Activated naive CD8-positive, alpha-beta T cell (primary cell): ENCODE measurements at regions not wholly inside any gene's neighbourhood (a gene's known extent, or its start where the extent isn't known, plus 50 kb on each side); places are given as distances from the start of the nearest gene placed in this dataset.

Experiments used
- H3K27ac Mint-ChIP-seq: one replicate; pipeline ENCODE4 v1.8.0; 2021; ENCODE audit warnings: mixed read lengths
- H3K27me3 Mint-ChIP-seq: one replicate; pipeline ENCODE4 v1.8.0; 2021; ENCODE audit warnings: mixed read lengths
- H3K36me3 Mint-ChIP-seq: one replicate; pipeline ENCODE4 v1.8.0; 2021; ENCODE audit warnings: mixed read lengths
- H3K4me1 Mint-ChIP-seq: one replicate; pipeline ENCODE4 v1.8.0; 2021; ENCODE audit warnings: low read depth, mixed read lengths
- H3K4me3 Mint-ChIP-seq: one replicate; pipeline ENCODE4 v1.8.0; 2021; ENCODE audit warnings: mild to moderate bottlenecking, mixed read lengths
- H3K9me3 Mint-ChIP-seq: one replicate; pipeline ENCODE4 v1.8.0; 2021; ENCODE audit warnings: low read depth, mixed read lengths

DNA sequence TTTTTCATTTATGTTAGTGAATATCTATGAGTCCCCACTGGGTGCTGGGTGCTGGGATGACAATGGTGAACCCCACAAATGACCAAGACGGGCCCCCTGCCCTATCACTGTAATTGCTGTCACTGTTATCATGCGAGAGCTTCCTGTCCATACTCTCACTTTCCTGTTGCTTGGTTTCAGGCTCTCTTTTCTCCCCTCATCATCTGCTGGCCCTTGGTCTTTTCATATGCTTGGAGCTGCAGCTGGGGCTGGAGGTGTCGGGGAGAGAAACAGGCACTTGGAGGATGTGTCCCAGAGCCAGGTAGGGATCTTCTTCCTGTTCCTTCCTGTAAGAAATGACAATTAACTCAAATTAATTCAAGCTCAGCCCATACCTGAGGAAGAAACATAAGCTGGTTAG is 348.0 kb downstream of the PTPRU start:
- Mint-ChIP-seq H3K4me1 (no peaks in the 10 kb centered on the region), H3K9me3 (peaks cover 8% of the 10 kb centered on the region)

DNA sequence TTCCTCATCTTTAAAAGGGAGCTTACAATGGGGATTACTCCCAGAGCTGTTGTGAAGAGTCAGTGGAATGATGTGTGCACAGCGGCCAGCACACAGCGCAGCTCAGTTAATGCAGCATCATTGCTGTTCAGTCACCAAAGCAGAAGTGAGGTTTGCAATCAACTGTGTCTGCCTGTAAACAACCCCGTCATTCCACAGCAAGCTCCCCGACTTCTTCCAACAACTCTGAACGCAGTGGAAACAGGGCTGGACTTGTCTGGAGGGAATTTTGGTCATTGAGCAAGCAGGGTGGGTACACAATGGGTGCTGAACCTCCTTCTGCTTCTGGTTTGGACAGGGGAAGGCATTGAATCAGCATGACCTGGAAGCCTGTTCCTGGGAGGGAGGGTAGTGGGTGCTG is 347.4 kb downstream of the PTPRU start:
- H3K36me3 Mint-ChIP-seq, result no peaks in the 10 kb centered on the region

More for the DNA sequence above, 348.0 kb downstream of the PTPRU start:
- Mint-ChIP-seq H3K27ac (no peak overlapping the region), H3K36me3 (no peaks in the 10 kb centered on the region), H3K4me3 (no peak overlapping the region), H3K27me3 (peaks cover 11% of the 10 kb centered on the region)

DNA sequence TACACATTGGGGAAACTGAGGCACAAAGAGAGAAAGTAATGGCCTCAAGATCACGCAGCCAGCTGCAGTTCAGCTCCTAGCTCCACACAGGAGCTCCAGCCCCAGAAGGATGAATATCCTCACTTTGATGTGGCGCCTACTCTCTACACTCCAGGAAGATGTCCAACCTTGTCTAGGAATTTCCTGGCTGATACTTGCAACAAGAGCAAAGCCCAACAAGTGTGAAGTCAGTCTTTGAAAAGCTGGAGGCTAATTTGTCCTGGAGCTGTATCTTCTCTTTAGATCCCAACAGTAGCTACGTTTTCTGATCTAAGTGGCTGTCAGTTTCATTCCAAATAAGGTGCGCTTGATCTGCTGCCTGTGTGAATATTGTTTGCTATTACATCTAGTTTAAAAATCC is 344.9 kb downstream of the PTPRU start:
- Mint-ChIP-seq H3K4me3 (no peak overlapping the region), H3K36me3 (no peaks in the 10 kb centered on the region), H3K9me3 (no peaks in the 10 kb centered on the region)

More for the DNA sequence above, 347.4 kb downstream of the PTPRU start:
- no peaks in the 10 kb centered on the region for H3K4me1 Mint-ChIP-seq
- H3K27ac Mint-ChIP-seq, result no peak overlapping the region
- H3K4me3 Mint-ChIP-seq, result no peak overlapping the region
- H3K9me3 Mint-ChIP-seq, result peaks cover 8% of the 10 kb centered on the region
- H3K27me3 Mint-ChIP-seq, result peaks cover 11% of the 10 kb centered on the region

DNA sequence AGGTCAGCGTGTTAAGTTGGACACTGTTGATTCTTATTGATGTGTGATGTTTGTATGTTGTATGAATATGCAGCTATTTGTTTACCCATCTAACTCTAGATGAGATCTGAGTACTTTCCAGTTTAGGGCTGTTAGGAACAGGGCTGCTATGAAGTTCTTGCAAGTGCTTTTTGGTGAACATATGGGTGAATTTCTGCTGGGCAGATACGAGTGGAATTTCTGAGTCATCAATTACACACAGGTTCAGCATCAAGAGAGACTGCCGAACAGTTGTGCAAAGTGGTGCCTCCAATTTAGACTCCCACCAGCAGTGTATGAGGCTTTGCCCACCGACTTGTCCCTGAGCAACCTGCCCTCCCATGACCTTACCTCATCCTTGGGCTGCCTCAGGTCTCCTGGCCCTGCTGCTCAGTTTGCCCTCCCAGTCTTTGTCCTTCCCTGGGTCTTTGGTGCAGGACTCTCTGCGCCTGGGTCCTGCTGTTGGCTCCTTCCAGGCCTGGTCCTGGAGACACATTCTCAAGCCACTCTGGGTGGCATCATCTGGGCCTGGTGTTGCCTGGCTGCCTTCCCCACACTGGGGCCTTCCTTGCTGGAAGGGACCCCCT is 343.6 kb downstream of the PTPRU start:
- peaks cover 7% of the 10 kb centered on the region for H3K27me3 Mint-ChIP-seq

More for the DNA sequence above, 344.9 kb downstream of the PTPRU start:
- Mint-ChIP-seq H3K27ac (no peak overlapping the region), H3K27me3 (peaks cover 7% of the 10 kb centered on the region), H3K4me1 (no peaks in the 10 kb centered on the region)

DNA sequence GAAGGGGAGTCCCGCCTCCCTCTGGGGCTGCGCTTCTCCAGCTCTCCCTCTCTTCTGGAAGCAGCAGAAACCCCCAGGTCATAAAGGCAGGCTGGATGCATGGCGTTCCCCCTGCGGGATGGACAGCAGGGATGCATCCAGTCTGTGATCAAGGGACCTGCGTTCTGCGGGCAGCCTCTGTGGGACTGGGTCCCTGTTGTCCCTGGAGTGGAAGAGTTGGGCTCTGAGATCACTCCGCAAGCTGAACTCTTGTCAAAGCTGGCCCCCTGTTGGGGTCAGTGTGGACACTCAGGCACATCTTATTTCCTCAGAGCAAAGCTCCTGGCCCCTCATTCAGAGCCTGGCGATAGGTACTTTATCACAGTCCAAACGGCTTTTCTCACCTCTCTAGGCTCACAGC is 341.2 kb downstream of the PTPRU start:
- Mint-ChIP-seq H3K4me3 (no peak overlapping the region), H3K9me3 (no peaks in the 10 kb centered on the region), H3K36me3 (no peaks in the 10 kb centered on the region), H3K27me3 (peaks cover 2% of the 10 kb centered on the region), H3K27ac (no peak overlapping the region), H3K4me1 (no peaks in the 10 kb centered on the region)

More for the DNA sequence above, 343.6 kb downstream of the PTPRU start:
- Mint-ChIP-seq H3K4me1 (no peaks in the 10 kb centered on the region), H3K4me3 (no peak overlapping the region), H3K27ac (no peak overlapping the region), H3K9me3 (no peaks in the 10 kb centered on the region), H3K36me3 (no peaks in the 10 kb centered on the region)

DNA sequence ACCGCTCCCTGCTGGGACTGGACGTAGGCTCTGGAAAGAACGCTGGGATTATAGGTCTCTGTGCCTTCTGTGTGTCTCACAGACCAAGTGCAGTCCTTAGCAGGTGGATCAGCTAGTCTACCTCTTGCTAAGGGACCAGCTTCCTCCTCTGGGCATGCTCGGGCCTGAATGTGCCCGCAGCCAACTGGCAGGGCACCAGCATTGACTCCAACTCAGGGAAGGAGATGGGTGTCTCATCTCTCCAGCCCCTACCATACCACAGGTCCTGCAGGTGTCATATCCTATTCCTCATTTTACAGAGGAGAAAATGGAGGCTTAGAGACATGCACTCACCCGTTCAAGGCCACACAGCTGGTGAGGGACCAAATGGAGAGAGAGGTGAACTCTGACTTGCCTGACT is 340.2 kb downstream of the PTPRU start:
- Mint-ChIP-seq H3K27me3 (peaks cover 2% of the 10 kb centered on the region), H3K4me3 (no peak overlapping the region), H3K9me3 (no peaks in the 10 kb centered on the region), H3K4me1 (no peaks in the 10 kb centered on the region), H3K36me3 (no peaks in the 10 kb centered on the region), H3K27ac (no peak overlapping the region)

DNA sequence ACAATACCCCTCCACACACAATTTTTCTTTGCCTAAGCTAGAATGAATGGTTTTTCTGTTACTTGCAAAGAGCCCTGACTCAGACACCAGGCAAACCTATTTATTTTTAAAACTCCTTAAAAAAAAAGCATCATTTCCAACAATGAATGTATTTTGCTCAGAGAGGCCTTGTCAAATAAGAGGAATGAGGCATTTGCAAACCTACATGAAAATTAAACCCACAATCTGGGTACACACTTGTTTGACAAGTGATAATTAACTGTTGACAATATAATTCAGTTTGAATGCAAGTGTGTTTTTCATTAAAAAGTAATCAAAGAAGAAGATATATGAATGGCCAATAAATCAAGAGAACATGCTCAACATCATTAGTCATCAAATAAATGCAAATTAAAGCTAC is 339.5 kb downstream of the PTPRU start:
- H3K9me3 Mint-ChIP-seq, result no peaks in the 10 kb centered on the region
- peaks cover 2% of the 10 kb centered on the region for H3K27me3 Mint-ChIP-seq
- H3K27ac Mint-ChIP-seq, result no peak overlapping the region
- no peak overlapping the region for H3K4me3 Mint-ChIP-seq
- no peaks in the 10 kb centered on the region for H3K4me1 Mint-ChIP-seq
- no peaks in the 10 kb centered on the region for H3K36me3 Mint-ChIP-seq

DNA sequence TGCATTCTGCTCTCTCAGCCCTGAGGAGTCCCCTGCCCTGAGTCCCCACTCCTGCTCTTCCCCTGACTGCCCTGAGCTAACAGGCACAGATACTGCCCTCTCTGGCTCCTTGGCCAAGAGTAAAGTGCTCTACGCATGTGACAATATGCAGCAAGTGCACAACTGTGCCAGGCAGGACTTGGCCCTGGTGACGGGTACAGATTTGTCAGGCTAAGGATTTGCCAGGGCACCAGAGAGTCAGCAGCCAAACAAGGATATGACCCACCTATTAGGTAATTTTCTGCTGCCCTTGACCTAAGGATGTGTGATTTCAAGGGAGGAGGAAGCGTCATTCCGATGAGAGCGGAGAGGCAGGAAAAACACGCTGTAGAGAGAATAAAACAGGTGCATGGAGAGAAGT is 339.0 kb downstream of the PTPRU start:
- H3K27ac Mint-ChIP-seq, result no peak overlapping the region
- H3K27me3 Mint-ChIP-seq, result peaks cover 2% of the 10 kb centered on the region
- no peaks in the 10 kb centered on the region for H3K4me1 Mint-ChIP-seq
- no peaks in the 10 kb centered on the region for H3K9me3 Mint-ChIP-seq
- no peaks in the 10 kb centered on the region for H3K36me3 Mint-ChIP-seq
- no peak overlapping the region for H3K4me3 Mint-ChIP-seq

DNA sequence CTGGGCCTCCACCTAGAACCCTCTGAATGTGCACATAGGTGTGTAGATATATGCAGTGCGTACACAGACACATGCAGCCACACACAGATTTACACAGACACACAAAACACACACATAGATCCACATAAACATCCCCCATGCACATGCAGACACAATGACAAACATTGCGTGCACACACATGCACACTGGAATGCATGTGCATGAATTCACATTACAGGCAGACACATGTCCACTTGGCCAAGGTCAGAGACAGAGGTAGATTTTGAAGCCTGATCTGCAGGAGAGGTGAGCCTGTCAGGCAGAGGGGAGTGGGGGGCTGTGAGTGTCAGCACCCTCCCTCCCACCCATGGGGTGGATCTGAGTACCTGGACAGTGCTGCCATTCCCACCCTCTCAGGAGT is 338.5 kb downstream of the PTPRU start:
- H3K27ac Mint-ChIP-seq, result no peak overlapping the region
- H3K27me3 Mint-ChIP-seq, result peaks cover 2% of the 10 kb centered on the region
- H3K4me3 Mint-ChIP-seq, result no peak overlapping the region
- H3K9me3 Mint-ChIP-seq, result no peaks in the 10 kb centered on the region
- no peaks in the 10 kb centered on the region for H3K36me3 Mint-ChIP-seq
- H3K4me1 Mint-ChIP-seq, result no peaks in the 10 kb centered on the region

DNA sequence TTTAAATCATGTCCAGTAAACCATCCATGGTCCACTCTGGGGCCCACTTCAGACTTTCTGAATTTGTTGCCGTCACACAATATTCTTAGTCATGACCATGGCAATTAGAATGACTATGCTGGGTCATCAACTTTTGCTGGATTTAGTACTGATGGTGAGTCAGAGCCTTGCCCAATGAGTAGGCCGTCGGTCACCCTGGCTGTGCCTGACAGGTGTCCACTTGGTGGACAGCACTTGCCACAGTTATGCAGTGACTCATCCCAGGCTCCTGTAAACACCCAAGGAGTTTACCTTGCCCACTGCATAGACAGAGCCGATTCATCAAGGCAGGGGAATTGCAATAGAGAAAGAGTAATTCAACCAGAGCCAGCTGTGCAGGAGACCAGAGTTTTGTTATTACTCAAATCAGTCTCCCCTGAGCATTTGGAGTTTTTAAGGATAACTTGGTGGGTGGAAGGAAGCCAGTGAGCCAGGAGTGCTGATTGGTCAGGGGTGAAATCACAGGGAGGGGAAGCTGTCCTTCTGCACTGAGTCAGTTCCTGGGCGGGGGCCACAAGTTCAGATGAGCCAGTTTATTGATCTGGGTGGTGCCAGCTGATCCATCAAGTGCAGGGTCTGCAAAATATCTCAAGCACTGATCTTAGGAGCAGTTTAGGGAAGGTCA is 333.8 kb downstream of the PTPRU start:
- Mint-ChIP-seq H3K9me3 (peaks cover 9% of the 10 kb centered on the region), H3K27ac (no peak overlapping the region), H3K36me3 (peaks cover 6% of the 10 kb centered on the region), H3K4me1 (no peaks in the 10 kb centered on the region), H3K27me3 (peaks cover 2% of the 10 kb centered on the region), H3K4me3 (no peak overlapping the region)

DNA sequence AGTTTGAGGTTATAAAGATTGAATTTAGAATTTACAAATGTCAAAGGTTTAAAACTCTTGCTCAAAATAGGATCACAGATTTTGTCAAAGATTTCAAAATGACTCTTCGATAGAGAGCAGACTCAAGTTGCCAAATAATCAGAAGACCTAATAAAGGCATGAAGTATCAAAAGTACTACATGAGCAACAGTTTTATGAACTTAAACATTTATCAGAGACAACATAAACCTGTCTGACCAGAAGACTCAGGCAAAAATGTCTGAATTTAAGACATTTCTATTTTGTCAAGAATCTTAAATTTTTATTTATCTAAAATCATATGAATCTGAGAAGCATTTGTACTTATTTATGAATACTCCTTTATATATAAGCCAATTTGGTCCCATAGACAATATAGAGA is 330.9 kb downstream of the PTPRU start:
- Mint-ChIP-seq H3K4me1 (no peaks in the 10 kb centered on the region), H3K4me3 (no peak overlapping the region), H3K9me3 (peaks cover 24% of the 10 kb centered on the region), H3K27me3 (no peaks in the 10 kb centered on the region), H3K27ac (no peak overlapping the region), H3K36me3 (peaks cover 11% of the 10 kb centered on the region)

DNA sequence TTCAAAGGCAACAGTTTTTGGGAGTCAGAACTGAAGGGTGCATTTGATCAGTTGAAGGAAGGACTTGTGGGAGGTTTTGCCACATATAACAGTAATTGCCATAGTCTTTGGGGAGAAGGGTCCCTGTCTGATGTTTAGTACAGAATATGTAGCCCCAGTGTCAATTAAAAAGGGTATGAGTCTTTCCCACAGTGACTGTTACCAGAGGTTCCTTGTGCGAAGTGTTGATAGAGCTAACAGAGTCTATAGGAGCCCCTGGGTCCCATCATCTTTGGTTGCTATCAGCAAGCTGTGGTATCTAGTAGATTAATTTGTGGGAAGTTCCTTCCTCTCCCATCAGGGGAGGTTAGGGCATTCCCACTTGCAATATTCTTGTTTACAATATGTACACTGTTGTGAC is 329.2 kb downstream of the PTPRU start:
- H3K27me3 Mint-ChIP-seq, result no peaks in the 10 kb centered on the region
- H3K4me3 Mint-ChIP-seq, result no peak overlapping the region
- H3K36me3 Mint-ChIP-seq, result peaks cover 11% of the 10 kb centered on the region
- H3K9me3 Mint-ChIP-seq, result peaks cover 24% of the 10 kb centered on the region
- no peak overlapping the region for H3K27ac Mint-ChIP-seq
- H3K4me1 Mint-ChIP-seq, result no peaks in the 10 kb centered on the region

DNA sequence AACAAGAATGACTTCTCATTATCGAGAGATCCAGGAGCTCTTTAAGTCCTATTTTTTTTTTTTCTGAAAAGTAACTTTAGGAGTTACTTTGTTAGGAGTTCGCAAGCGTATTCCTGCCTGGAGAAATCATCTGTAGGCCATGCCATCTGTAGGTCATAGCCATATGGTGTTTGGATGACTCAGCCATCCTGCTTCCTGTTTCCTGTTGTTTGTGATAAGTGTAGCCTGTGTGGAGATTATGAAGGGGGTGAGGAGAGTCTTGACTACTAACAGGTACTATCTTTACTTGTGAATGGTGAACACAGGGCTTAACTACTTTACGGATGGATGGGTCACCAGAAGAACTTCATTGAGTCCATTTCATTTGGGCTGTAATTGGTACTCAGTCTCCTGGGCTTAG is 327.2 kb downstream of the PTPRU start:
- Mint-ChIP-seq H3K36me3 (peaks cover 11% of the 10 kb centered on the region), H3K4me1 (no peaks in the 10 kb centered on the region), H3K4me3 (no peak overlapping the region), H3K27me3 (no peaks in the 10 kb centered on the region), H3K27ac (no peak overlapping the region), H3K9me3 (peaks cover 24% of the 10 kb centered on the region)

DNA sequence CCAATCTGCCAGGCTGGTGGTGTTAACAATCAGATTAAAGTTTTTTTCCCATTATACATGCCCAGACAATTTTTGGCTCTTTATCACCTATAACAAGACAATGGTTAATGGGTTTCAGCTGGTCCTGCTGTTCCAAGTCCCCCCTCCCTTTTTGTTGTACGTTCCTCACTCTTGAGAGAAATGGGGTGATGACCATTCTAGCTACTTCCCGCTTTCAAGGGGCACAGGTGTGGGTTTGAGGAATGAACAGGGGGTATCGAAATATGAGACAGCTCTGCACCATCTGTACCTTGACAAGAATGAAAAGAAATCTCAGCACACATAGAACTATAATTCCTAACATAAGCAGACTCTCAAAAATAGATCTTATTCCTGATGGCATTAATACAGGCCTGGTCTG is 326.8 kb downstream of the PTPRU start:
- Mint-ChIP-seq H3K4me3 (no peak overlapping the region), H3K27ac (no peak overlapping the region), H3K9me3 (peaks cover 21% of the 10 kb centered on the region), H3K36me3 (peaks cover 9% of the 10 kb centered on the region), H3K27me3 (no peaks in the 10 kb centered on the region), H3K4me1 (no peaks in the 10 kb centered on the region)

DNA sequence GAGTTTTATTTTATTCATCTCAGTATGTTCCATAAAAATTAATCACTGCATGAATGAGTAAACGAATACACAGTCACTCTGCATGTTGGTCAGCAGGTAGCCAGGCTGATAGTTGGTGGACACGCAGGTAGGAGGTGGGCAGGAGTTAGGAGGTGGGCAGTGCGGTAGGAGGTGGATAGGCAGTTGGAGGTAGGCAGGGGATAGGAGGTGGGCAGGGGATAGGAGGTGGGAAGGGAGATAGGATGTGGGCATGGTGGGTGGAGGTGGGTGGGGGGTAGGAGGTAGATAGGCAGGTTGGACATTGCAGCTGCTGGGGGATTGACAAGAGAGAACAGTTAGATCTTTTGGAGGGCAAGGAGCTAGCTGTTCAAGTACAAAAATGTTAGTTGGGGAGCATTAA is 322.7 kb downstream of the PTPRU start:
- Mint-ChIP-seq H3K4me3 (no peak overlapping the region), H3K27ac (no peak overlapping the region), H3K4me1 (peaks cover 3% of the 10 kb centered on the region), H3K27me3 (no peaks in the 10 kb centered on the region), H3K9me3 (peaks cover 9% of the 10 kb centered on the region), H3K36me3 (peaks cover 5% of the 10 kb centered on the region)
